ENCODE measurements at regions not wholly inside any gene's neighbourhood (a gene's known extent, or its start where the extent isn't known, plus 50 kb on each side); places are given as distances from the start of the nearest gene placed in this dataset.

- dilution Hi-C loops (cut with HindIII; ENCODE audit: low sequenced_read_pairs, unreplicated experiment), result no loop called here
- no peak overlapping the region for H3K9ac ChIP-seq (ENCODE audit: low read depth, low read length)
- BruUV-seq (replicated peaks), result no TSS peak
These were observed 187.4 kb upstream of the IRX6 start for GRCh38 chr16:55136356-55137150.

More at GRCh38 chr16:55136356-55137150, 187.4 kb upstream of the IRX6 start:
- no peaks in the 10 kb centered on the region for H3K4me1 ChIP-seq (ENCODE audit: control insufficient read depth, insufficient read depth, low read length)
- H2BK20ac ChIP-seq (ENCODE audit: low read depth, low read length), result no peak overlapping the region
- H3K56ac ChIP-seq (ENCODE audit: extremely low read depth, insufficient read depth, low read length), result no peak overlapping the region; the same call in 1 of the 2 replicates
- H4K91ac ChIP-seq (ENCODE audit: insufficient read depth, low read depth, low read length), result no peak overlapping the region
- no peak overlapping the region for H3K14ac ChIP-seq (replicated peaks; ENCODE audit: low read depth, low read length)
- peaks cover 3% of the 10 kb centered on the region; the same call in 1 of the 2 replicates for H3K9me3 ChIP-seq (ENCODE audit: control insufficient read depth, insufficient read depth, low read length)
- no peaks in the 10 kb centered on the region for H3K27me3 ChIP-seq (ENCODE audit: control insufficient read depth, insufficient read depth, low read length)
- H3K18ac ChIP-seq (ENCODE audit: low read depth, low read length), result no peak overlapping the region
- POLR2A ChIA-PET (ENCODE audit: unreplicated experiment), result no interaction called here
- WGBS, 2 experiments (ENCODE audit: extremely low coverage in 2 of 2, insufficient read length in 1 of 2), result no CpG with 5 or more reads among the region's 1 CpG
- no peak overlapping the region for H2AFZ ChIP-seq (replicated peaks; ENCODE audit: low read length, poor library complexity)
- H3K4me2 ChIP-seq (ENCODE audit: low read depth, low read length), result no peak overlapping the region
- intact Hi-C loops (cut with micrococcal nuclease), result no loop called here
- no peak for ATAC-seq (ENCODE audit: low read depth)
- no peak overlapping the region for H2AK5ac ChIP-seq (ENCODE audit: low read depth, low read length)
- no peak overlapping the region for H4K8ac ChIP-seq (ENCODE audit: low read depth in 2 of 2, low read length in 2 of 2)
- H4K20me1 ChIP-seq (ENCODE audit: insufficient read depth, low read length), result no peaks in the 10 kb centered on the region
- no peak overlapping the region for H4K5ac ChIP-seq (ENCODE audit: low read depth, low read length)
- H2BK120ac ChIP-seq (ENCODE audit: low read depth, low read length), result no peak overlapping the region
- H3K9me1 ChIP-seq (ENCODE audit: insufficient read depth, low read length), result no peaks in the 10 kb centered on the region
- 0 out of 2 replicates have a peak, but pooled peaks have one; percentile 14 for TF ChIP-seq CEBPB (IDR thresholded peaks at IDR 0.05; ENCODE audit: low read depth, low read length)
- no peak for TF ChIP-seq USF2 (IDR thresholded peaks at IDR 0.05; ENCODE audit: low read depth, low read length)
- H2BK15ac ChIP-seq (ENCODE audit: low read depth, low read length), result no peak overlapping the region
- no peak overlapping the region for H3K4me3 ChIP-seq (ENCODE audit: insufficient read depth, low read depth, low read length)
- DNase-seq, result no peak
- no peak overlapping the region for H3K23ac ChIP-seq (ENCODE audit: low read depth, low read length)
- H2AK9ac ChIP-seq (replicated peaks; ENCODE audit: low read depth, low read length, poor library complexity), result no peak overlapping the region
- in situ Hi-C loops (cut with MboI; ENCODE audit: low sequenced_read_pairs), result no loop called here
- H3K4ac ChIP-seq (ENCODE audit: low read depth, low read length), result no peak overlapping the region
- no peaks in the 10 kb centered on the region for H3K79me1 ChIP-seq (ENCODE audit: low read depth in 1 of 2, low read length in 2 of 2)
- no peak overlapping the region for H3K27ac ChIP-seq (ENCODE audit: insufficient read depth, low read length)
- CTCF ChIA-PET, result no interaction called here
- no peak overlapping the region for H2BK5ac ChIP-seq (ENCODE audit: low read depth, low read length, poor library complexity, severe bottlenecking)
- no peaks in the 10 kb centered on the region for H3K36me3 ChIP-seq (ENCODE audit: control insufficient read depth, insufficient read depth, low read length)

All from IMR-90 (cell line).